Gastrocnemius medialis (tissue), 4 donors: ENCODE measurements at regions not wholly inside any gene's neighbourhood (a gene's known extent, or its start where the extent isn't known, plus 50 kb on each side); places are given as distances from the start of the nearest gene placed in this dataset.

Experiments
- ATAC-seq, 2 donors: fragments of 150-250 bp; one replicate each; pipeline ENCODE4 v1.9.1; 2016
- DNase-seq, 2 donors: peaks; one replicate each; pipeline ENCODE4 v3.0.0-alpha.2; 2019
- H3K27ac ChIP-seq, 4 donors: fragments of 200-600 bp; sonication (generic); 1 replicate in 1 of 4; 2 replicates in 3 of 4; pipeline ENCODE4 v1.5.1; 2016 to 2018; ENCODE audit warnings: mild to moderate bottlenecking in 2 of 4, moderate library complexity in 1 of 4
- H3K27me3 ChIP-seq, 3 donors: fragments of 200-600 bp; sonication (generic) in 2 of 3; 1 replicate in 1 of 3; 2 replicates in 2 of 3; pipeline versions ENCODE4 v1.5.1 to v1.6.0; 2016 to 2019; ENCODE audit warnings: mild to moderate bottlenecking in 1 of 3, moderate library complexity in 1 of 3
- H3K36me3 ChIP-seq, 2 donors: fragments of 200-600 bp; sonication (generic) in 1 of 2; one replicate each; pipeline ENCODE4 v1.5.1; 2017 to 2018
- H3K4me1 ChIP-seq, 2 donors: fragments of 200-600 bp; sonication (generic) in 1 of 2; one replicate each; pipeline ENCODE4 v1.5.1; 2016 to 2017; ENCODE audit warnings: mild to moderate bottlenecking in 2 of 2
- H3K4me3 ChIP-seq, 4 donors: fragments of 200-600 bp; sonication (generic) in 3 of 4; 1 replicate in 1 of 4; 2 replicates in 3 of 4; pipeline ENCODE4 v1.5.1; 2016 to 2019; ENCODE audit warnings: mild to moderate bottlenecking in 2 of 4
- H3K9me3 ChIP-seq, 3 donors: fragments of 200-600 bp; sonication (generic) in 2 of 3; 1 replicate in 1 of 3; 2 replicates in 2 of 3; pipeline ENCODE4 v1.5.1; 2016 to 2019
- CTCF ChIP-seq, 5 experiments: fragments of 450-650 bp in 3 of 5; fragments of 200-600 bp in 2 of 5; sonication (generic) in 2 of 5; IDR thresholded peaks in 4 of 5; conservative IDR thresholded peaks in 1 of 5; 1 replicate in 4 of 5; 2 replicates in 1 of 5; pipeline ENCODE4 v1.5.1; 2016 to 2019; ENCODE audit warnings: antibody characterized with exemption in 5 of 5, mild to moderate bottlenecking in 3 of 5, moderate library complexity in 3 of 5
- POLR2A ChIP-seq, 2 donors: fragments of 450-650 bp; IDR thresholded peaks; one replicate each; pipeline ENCODE4 v1.6.1; 2017; ENCODE audit warnings: antibody characterized with exemption in 2 of 2, mild to moderate bottlenecking in 2 of 2, moderate library complexity in 2 of 2
- in situ Hi-C, 4 donors: fragments of 200-750 bp; cut with MboI; loops; one replicate each; pipeline versions ENCODE4 v1.15.0 to v1.8.0; 2017; ENCODE audit warnings: low sequenced_read_pairs in 4 of 4
- intact Hi-C: fragments of 100-400 bp; cut with DNase I; formaldehyde crosslinking; loops from one replicate; pipeline ENCODE4 v1.15.1; 2023; ENCODE audit warnings: low total_unique reads

GRCh38 chr18:29512203-29512602 lies 1335.3 kb upstream of the CDH2 start:
- DNase-seq (no peak), ATAC-seq (no peak)
- in situ Hi-C loops, result loop anchor here in 1 of 4 donors (25.0 kb wide), 1 partner anchor 100 kb away; no protein-coding TSS in a partner anchor
- no peaks in the 10 kb centered on the region for H3K27me3 ChIP-seq
- no peak overlapping the region for H3K4me3 ChIP-seq
- H3K9me3 ChIP-seq, result no peaks in the 10 kb centered on the region
- no peaks in the 10 kb centered on the region for H3K36me3 ChIP-seq
- intact Hi-C loops, result no loop called here
- no peak overlapping the region for H3K27ac ChIP-seq
- TF ChIP-seq POLR2A (IDR thresholded peaks at IDR 0.05) (no peak), CTCF (IDR thresholded peaks at IDR 0.05 in 4 of 5, conservative IDR thresholded peaks at IDR 0.05 in 1 of 5) (no peak)
- no peaks in the 10 kb centered on the region for H3K4me1 ChIP-seq

- DNase-seq, result no peak
- Histone ChIP-seq H3K27me3 (no peaks in the 10 kb centered on the region), H3K4me1 (no peaks in the 10 kb centered on the region), H3K9me3 (no peaks in the 10 kb centered on the region), H3K27ac (no peak overlapping the region), H3K4me3 (no peak overlapping the region), H3K36me3 (no peaks in the 10 kb centered on the region)
- intact Hi-C loops, result no loop called here
- ATAC-seq, result no peak
- in situ Hi-C loops, result loop anchor here in 1 of 4 donors (25.0 kb wide), 1 partner anchor 90 kb away; no protein-coding TSS in a partner anchor
- TF ChIP-seq CTCF (IDR thresholded peaks at IDR 0.05 in 4 of 5, conservative IDR thresholded peaks at IDR 0.05 in 1 of 5), result no peak
- no peak for TF ChIP-seq POLR2A (IDR thresholded peaks at IDR 0.05)
These were observed 1325.0 kb upstream of the CDH2 start for GRCh38 chr18:29501952-29502351.

GRCh38 chr18:29496152-29496680 lies 1319.3 kb upstream of the CDH2 start:
- Histone ChIP-seq H3K9me3 (no peaks in the 10 kb centered on the region), H3K4me3 (no peak overlapping the region), H3K4me1 (no peaks in the 10 kb centered on the region), H3K27ac (no peak overlapping the region), H3K36me3 (no peaks in the 10 kb centered on the region), H3K27me3 (no peaks in the 10 kb centered on the region)
- in situ Hi-C loops (no loop called here), intact Hi-C loops (no loop called here)
- no peak for DNase-seq
- no peak for ATAC-seq
- no peak for TF ChIP-seq CTCF (IDR thresholded peaks at IDR 0.05 in 4 of 5, conservative IDR thresholded peaks at IDR 0.05 in 1 of 5)
- no peak for TF ChIP-seq POLR2A (IDR thresholded peaks at IDR 0.05)

GRCh38 chr18:29494371-29494770 lies 1317.4 kb upstream of the CDH2 start:
- no peaks in the 10 kb centered on the region for H3K36me3 ChIP-seq
- intact Hi-C loops, result no loop called here
- no peak for DNase-seq
- no peak for TF ChIP-seq CTCF (IDR thresholded peaks at IDR 0.05 in 4 of 5, conservative IDR thresholded peaks at IDR 0.05 in 1 of 5)
- no peak for TF ChIP-seq POLR2A (IDR thresholded peaks at IDR 0.05)
- H3K4me3 ChIP-seq, result no peak overlapping the region
- no peak for ATAC-seq
- H3K4me1 ChIP-seq, result no peaks in the 10 kb centered on the region
- H3K9me3 ChIP-seq, result no peaks in the 10 kb centered on the region
- H3K27me3 ChIP-seq, result no peaks in the 10 kb centered on the region
- in situ Hi-C loops, result no loop called here
- H3K27ac ChIP-seq, result no peak overlapping the region

GRCh38 chr18:29491907-29492306 lies 1315.0 kb upstream of the CDH2 start:
- Histone ChIP-seq H3K4me1 (no peaks in the 10 kb centered on the region), H3K27me3 (no peaks in the 10 kb centered on the region), H3K36me3 (no peaks in the 10 kb centered on the region), H3K9me3 (no peaks in the 10 kb centered on the region), H3K27ac (no peak overlapping the region), H3K4me3 (no peak overlapping the region)
- in situ Hi-C loops, result no loop called here
- TF ChIP-seq CTCF (IDR thresholded peaks at IDR 0.05 in 4 of 5, conservative IDR thresholded peaks at IDR 0.05 in 1 of 5) (no peak), POLR2A (IDR thresholded peaks at IDR 0.05) (no peak)
- intact Hi-C loops, result no loop called here
- ATAC-seq (no peak), DNase-seq (no peak)
